ENCODE measurements at regions not wholly inside any gene's neighbourhood (a gene's known extent, or its start where the extent isn't known, plus 50 kb on each side); places are given as distances from the start of the nearest gene placed in this dataset.

DNA sequence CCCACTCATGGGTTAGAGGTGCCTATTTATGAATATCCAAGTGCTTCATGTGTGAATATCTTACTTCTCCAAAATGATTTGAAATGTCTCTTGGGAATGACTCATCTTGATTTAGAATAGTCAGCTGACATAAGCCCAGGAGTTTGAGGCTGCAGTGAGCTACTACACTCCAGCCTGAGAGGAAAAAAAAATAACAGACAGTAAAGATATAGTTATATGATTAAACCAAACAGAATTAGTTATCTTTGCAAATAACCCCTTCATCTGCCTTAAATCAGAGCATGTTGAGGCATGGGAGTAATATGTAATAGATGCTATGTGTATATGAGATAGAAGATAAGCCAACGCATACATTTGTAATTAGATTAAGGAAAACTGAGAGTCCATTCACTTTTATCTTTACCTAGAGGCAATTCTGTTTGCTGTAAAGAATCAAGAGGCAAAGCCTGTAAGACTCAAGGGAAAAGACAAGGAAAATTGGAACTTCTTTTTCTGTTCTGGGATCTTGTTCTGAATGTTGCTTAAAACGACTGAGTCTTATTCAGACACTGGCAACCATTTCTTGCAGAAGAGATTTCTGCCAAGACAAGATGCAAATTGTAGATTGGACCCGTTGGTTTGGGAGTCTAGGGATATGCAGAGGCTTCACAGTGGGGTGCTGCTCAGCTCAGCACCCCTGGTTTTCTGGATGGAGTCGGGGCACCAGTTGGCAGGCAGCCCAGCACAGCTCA lies 104.4 kb downstream of the LIPG start:
- DNase-seq (ENCODE audit: low read depth): peak; percentile 46
- TF ChIP-seq, protein P1, sequence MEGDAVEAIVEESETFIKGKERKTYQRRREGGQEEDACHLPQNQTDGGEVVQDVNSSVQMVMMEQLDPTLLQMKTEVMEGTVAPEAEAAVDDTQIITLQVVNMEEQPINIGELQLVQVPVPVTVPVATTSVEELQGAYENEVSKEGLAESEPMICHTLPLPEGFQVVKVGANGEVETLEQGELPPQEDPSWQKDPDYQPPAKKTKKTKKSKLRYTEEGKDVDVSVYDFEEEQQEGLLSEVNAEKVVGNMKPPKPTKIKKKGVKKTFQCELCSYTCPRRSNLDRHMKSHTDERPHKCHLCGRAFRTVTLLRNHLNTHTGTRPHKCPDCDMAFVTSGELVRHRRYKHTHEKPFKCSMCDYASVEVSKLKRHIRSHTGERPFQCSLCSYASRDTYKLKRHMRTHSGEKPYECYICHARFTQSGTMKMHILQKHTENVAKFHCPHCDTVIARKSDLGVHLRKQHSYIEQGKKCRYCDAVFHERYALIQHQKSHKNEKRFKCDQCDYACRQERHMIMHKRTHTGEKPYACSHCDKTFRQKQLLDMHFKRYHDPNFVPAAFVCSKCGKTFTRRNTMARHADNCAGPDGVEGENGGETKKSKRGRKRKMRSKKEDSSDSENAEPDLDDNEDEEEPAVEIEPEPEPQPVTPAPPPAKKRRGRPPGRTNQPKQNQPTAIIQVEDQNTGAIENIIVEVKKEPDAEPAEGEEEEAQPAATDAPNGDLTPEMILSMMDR (IDR thresholded peaks at IDR 0.05; ENCODE audit: insufficient read depth, low read depth, low read length, missing control alignments): no peak
- H3K4me3 ChIP-seq (ENCODE audit: low read length): no peak overlapping the region

DNA sequence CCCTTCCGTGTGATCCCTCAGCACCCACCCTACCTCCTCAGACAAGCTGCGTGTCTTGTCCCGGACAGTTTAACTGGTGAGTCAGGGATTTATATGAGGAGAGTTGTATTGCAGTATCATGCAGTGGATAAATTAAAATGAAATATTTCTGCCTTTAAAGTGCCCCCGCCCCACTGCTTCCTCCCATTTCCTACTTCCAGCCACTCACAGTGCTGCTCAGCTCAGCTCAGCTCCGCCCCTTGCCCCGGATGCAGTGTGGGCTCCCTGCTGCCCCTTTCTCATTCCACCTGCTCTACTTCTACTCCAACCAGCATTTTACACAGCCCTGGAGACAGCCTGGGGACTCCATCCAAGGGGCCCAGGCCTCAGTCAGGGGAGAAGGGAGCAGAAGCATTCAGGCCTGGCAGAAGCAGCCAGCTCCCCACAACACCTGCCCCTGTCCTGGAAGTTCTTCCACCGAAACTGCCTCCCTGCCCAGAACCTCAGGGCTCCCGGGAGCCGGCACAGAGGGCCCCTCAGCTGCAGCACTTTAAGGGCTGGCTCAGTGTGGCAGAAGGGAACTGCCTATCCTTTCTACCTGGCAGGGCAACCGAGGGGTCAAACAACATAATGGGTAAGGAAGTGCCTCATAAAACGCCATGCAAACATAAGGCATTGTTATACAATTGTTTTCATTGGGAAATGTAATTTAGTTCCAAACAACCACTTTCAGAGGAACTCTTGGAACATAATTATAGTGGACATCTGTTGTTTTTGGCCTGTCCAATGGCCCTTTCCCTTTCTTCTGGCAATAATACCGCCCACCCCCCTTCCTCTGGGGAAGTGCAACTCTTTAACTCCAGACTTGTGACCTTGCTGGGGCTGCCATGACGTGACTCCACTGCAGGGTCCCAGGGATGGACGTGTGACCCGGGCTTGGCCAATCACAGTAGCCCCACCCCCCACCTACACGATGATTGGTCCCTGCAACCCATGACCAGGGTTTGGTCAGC lies 102.3 kb downstream of the LIPG start:
- TF ChIP-seq, protein P1 (IDR thresholded peaks at IDR 0.05; ENCODE audit: insufficient read depth, low read depth, low read length, missing control alignments): no peak
- DNase-seq (ENCODE audit: low read depth): no peak

DNA sequence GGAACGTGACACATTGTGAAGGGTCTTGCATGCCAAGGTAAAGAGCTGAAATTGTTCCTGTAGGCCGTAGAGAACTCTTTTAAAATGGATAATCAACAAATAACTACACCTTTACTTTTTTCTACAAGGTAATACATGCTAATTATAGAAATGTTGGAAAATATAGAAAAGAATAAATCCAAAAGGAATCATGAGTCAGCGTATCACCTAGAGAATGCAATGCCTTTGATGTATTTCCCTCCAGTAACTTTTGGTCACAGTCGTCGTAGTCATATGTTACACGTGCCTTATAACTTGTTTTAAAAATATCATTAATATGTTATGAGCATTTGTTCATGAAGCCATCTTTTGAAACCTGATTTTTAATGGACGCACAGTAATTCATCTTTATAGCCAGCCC lies 100.6 kb downstream of the LIPG start:
- H3K4me3 ChIP-seq (ENCODE audit: low read length): no peak overlapping the region
- no peak for DNase-seq (ENCODE audit: low read depth)
- TF ChIP-seq, protein P1 (IDR thresholded peaks at IDR 0.05; ENCODE audit: insufficient read depth, low read depth, low read length, missing control alignments): no peak

More for the DNA sequence above, 102.3 kb downstream of the LIPG start:
- no peak overlapping the region for H3K4me3 ChIP-seq (ENCODE audit: low read length)

DNA sequence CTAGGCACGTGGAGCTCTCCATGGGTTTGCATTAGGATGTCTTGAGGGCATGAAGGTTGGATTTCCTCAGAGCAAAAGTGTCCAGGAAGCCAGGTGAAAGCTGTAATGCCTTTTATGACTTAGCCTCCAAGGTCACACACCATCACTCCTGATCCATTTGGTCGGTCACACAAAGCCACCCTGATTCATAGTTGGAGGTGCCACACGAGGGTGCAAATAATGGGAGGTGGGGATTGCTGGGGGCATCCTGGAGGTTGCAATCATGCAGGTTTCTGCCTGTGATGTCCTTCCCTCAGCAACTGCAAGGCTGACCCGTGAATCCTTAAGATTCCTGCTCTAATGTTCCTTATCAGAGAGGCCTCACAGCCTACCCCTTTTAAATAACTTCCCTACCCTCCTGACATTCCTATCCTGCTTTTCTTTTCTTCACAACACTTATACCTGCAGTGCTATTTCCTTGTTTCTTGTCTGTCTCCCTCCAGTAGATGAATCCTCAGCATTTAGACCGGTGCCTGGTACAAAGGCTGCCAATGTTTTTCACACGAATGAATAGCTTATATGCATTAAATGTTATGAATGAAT lies 97.1 kb downstream of the LIPG start:
- no peak for DNase-seq (ENCODE audit: low read depth)
- H3K4me3 ChIP-seq (ENCODE audit: low read length): no peak overlapping the region
- TF ChIP-seq, protein P1 (IDR thresholded peaks at IDR 0.05; ENCODE audit: insufficient read depth, low read depth, low read length, missing control alignments): no peak

DNA sequence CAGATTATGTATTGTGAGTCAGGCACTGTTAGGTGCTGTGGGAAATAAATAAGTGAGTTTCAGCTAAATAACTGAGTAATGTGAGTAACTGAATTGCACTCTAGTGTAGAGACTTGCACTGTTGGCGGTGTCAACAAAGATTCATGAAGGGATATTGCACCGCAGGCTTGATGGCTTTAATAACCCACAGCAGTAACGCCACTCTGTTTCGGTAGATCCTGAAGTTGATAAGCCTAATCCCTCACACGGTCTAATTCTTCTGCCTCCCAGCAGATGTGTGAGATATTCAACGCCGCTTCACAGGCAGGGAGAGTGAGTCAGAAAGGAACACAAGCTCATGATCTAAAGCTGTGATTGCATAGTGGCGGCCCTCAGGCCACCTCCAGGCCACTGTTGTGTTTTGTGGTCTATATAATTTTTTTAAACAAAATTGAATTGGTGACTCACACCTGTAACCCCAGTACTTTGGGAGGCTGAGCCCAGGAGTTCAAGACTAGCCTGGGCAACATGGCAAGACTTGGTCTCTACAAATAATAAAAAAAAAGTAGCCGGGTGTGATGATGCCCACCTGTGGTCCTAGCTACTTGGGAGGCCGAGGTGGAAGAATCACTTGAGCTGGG lies 94.3 kb downstream of the LIPG start:
- no peak overlapping the region for H3K4me3 ChIP-seq (ENCODE audit: low read length)
- TF ChIP-seq, protein P1 (IDR thresholded peaks at IDR 0.05; ENCODE audit: insufficient read depth, low read depth, low read length, missing control alignments): no peak
- DNase-seq (ENCODE audit: low read depth): peak; percentile 94

DNA sequence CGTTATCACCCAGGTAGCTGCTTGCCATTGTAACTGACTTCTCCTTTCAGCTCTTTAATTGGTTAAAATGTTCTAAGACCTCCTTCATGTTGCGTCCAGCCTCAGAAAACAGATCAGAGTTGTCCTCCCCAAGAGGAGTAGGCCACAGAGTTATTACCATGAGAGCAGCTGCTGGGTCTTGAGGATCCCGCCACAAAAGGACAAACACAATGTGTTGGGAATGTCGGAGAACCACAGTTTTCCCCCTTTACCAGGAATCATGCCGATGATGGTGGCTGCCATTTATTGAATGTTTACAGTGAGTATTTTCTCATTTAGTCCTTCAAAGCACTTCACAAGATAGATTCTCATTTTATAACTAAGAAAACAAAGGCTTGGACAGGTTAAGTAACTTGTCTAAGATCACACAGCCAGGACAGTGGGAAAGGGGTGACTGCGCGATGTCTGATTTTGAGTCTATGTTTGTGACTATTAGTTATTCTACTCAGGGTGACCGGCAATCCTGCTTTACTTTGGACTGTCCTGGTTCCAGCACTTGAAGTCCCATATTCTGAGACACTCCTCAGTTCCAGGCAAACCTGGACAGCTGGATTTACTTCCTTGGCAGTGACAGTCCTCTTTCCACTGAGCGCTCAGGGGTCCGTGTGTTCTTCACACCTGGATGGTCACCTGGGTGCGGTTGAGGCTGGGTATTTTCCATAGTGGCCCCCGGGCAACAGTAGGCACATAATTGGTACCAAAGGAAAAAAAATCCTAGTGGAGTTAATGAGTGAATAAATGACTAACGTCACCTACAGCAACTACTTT lies 93.6 kb downstream of the LIPG start:
- TF ChIP-seq, protein P1 (IDR thresholded peaks at IDR 0.05; ENCODE audit: insufficient read depth, low read depth, low read length, missing control alignments): no peak
- no peak for DNase-seq (ENCODE audit: low read depth)
- H3K4me3 ChIP-seq (ENCODE audit: low read length): no peak overlapping the region
